ENCODE measurements at regions not wholly inside any gene's neighbourhood (a gene's known extent, or its start where the extent isn't known, plus 50 kb on each side); places are given as distances from the start of the nearest gene placed in this dataset.

GRCh38 chr3:96059301-96059700 is 755.1 kb upstream of the EPHA6 start:
- DNase-seq (ENCODE audit: low read depth): no peak
- Histone ChIP-seq H3K36me3 (ENCODE audit: control insufficient read depth, insufficient read depth, low read length) (no peaks in the 10 kb centered on the region), H3K27me3 (ENCODE audit: control insufficient read depth, insufficient read depth, low read length) (no peaks in the 10 kb centered on the region), H3K4me3 (ENCODE audit: low read depth, low read length) (no peak overlapping the region)
- no peak for TF ChIP-seq CTCF (IDR thresholded peaks at IDR 0.05; ENCODE audit: insufficient read depth, low read length, poor library complexity, severe bottlenecking)

- no peaks in the 10 kb centered on the region for H3K27me3 ChIP-seq (ENCODE audit: control insufficient read depth, insufficient read depth, low read length)
- no peak for DNase-seq (ENCODE audit: low read depth)
- H3K4me3 ChIP-seq (ENCODE audit: low read depth, low read length): no peak overlapping the region
- no peaks in the 10 kb centered on the region for H3K36me3 ChIP-seq (ENCODE audit: control insufficient read depth, insufficient read depth, low read length)
- TF ChIP-seq CTCF (IDR thresholded peaks at IDR 0.05; ENCODE audit: insufficient read depth, low read length, poor library complexity, severe bottlenecking): no peak
Measured at GRCh38 chr3:96069065-96069464, 745.3 kb upstream of the EPHA6 start.

DNA sequence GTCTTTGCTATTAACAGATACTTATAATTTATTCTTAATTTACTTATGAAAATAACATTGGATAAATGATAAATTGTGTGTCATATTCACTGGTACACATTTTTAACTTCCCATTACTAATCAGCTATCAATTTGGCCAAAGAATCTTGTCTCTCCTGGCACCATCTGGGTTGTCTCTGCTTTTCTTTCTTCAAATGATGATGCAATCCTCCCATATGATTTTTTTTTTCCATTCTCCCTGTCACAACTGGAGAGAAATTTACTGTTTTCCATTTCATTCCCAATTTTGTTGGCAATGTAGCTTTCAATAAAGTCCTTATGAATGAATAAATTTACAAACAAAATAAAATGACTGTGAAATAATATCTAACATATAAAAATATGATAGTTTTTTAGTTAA is 743.7 kb upstream of the EPHA6 start:
- Histone ChIP-seq H3K4me3 (ENCODE audit: low read depth, low read length) (no peak overlapping the region), H3K27me3 (ENCODE audit: control insufficient read depth, insufficient read depth, low read length) (no peaks in the 10 kb centered on the region), H3K36me3 (ENCODE audit: control insufficient read depth, insufficient read depth, low read length) (no peaks in the 10 kb centered on the region)
- DNase-seq (ENCODE audit: low read depth): no peak
- TF ChIP-seq CTCF (IDR thresholded peaks at IDR 0.05; ENCODE audit: insufficient read depth, low read length, poor library complexity, severe bottlenecking): no peak

DNA sequence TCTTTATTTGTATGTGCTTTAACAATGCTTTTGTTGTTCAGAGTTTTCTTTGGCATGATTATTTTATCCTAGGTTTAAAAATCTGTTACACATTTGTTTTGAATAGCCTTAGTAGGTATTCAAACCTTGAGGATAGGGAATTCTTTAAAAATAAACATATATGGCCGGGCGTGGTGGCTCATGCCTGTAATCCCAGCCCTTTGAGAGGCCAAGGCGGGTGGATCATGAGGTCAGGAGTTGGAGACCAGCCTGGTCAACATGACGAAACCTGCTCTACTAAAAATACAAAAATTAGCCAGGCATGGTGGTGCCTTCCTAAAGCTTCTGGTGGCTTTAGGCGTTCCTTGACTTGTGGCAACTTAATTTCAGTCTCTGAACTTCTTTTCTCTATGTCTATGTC is 743.3 kb upstream of the EPHA6 start:
- Histone ChIP-seq H3K4me3 (ENCODE audit: low read depth, low read length) (no peak overlapping the region), H3K27me3 (ENCODE audit: control insufficient read depth, insufficient read depth, low read length) (no peaks in the 10 kb centered on the region), H3K36me3 (ENCODE audit: control insufficient read depth, insufficient read depth, low read length) (no peaks in the 10 kb centered on the region)
- no peak for DNase-seq (ENCODE audit: low read depth)
- no peak for TF ChIP-seq CTCF (IDR thresholded peaks at IDR 0.05; ENCODE audit: insufficient read depth, low read length, poor library complexity, severe bottlenecking)

GRCh38 chr3:96072226-96072625 is 742.2 kb upstream of the EPHA6 start:
- H3K4me3 ChIP-seq (ENCODE audit: low read depth, low read length): no peak overlapping the region
- no peaks in the 10 kb centered on the region for H3K27me3 ChIP-seq (ENCODE audit: control insufficient read depth, insufficient read depth, low read length)
- no peak for TF ChIP-seq CTCF (IDR thresholded peaks at IDR 0.05; ENCODE audit: insufficient read depth, low read length, poor library complexity, severe bottlenecking)
- no peaks in the 10 kb centered on the region for H3K36me3 ChIP-seq (ENCODE audit: control insufficient read depth, insufficient read depth, low read length)
- no peak for DNase-seq (ENCODE audit: low read depth)

DNA sequence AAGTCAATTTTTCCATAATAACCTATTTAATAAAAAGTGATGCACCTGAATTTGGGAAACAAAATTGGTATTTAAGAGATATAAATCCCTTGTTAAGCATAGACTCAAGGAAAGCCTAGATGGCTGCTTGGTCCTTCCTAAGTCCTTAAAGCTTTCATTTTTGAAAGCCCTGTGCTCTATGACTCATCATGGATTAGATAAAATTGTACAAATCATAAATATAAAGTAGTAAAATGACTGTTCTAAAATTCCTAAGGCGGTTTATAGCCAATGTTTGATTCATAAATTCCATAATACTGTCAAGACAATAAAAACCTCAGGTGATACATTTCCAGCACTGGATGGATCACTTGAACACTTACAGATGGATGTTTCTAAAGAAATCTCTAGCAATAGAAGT is 730.8 kb upstream of the EPHA6 start:
- DNase-seq (ENCODE audit: low read depth): no peak
- no peak overlapping the region for H3K4me3 ChIP-seq (ENCODE audit: low read depth, low read length)
- no peak for TF ChIP-seq CTCF (IDR thresholded peaks at IDR 0.05; ENCODE audit: insufficient read depth, low read length, poor library complexity, severe bottlenecking)
- no peaks in the 10 kb centered on the region for H3K36me3 ChIP-seq (ENCODE audit: control insufficient read depth, insufficient read depth, low read length)
- no peaks in the 10 kb centered on the region for H3K27me3 ChIP-seq (ENCODE audit: control insufficient read depth, insufficient read depth, low read length)

Measured in kidney epithelial cell (primary cell).